T-helper 9 cell (primary cell): ENCODE measurements at regions not wholly inside any gene's neighbourhood (a gene's known extent, or its start where the extent isn't known, plus 50 kb on each side); places are given as distances from the start of the nearest gene placed in this dataset.
"Not testable (repeated sequence)": the region's sequence is repeated elsewhere in the genome, so short reads cannot be mapped to it uniquely, and the experiment has no call there.

Experiments used
- DNase-seq: peaks from one replicate; pipeline ENCODE4 v3.0.0-alpha.2; 2020

GRCh38 chr6:44049989-44050871, 77.0 kb downstream of the MRPL14 start:
- DNase-seq = no peak

- no peak for DNase-seq
These were observed 77.9 kb downstream of the MRPL14 start for GRCh38 chr6:44049163-44049988.

- DNase-seq = no peak
These were observed 79.0 kb downstream of the MRPL14 start for GRCh38 chr6:44048277-44048676.

- DNase-seq = no peak
These were observed 79.5 kb downstream of the MRPL14 start for GRCh38 chr6:44047801-44048200.

- DNase-seq = no peak
These were observed 80.1 kb downstream of the MRPL14 start for GRCh38 chr6:44047179-44047546.

GRCh38 chr6:44046516-44047178, 80.6 kb downstream of the MRPL14 start:
- no peak for DNase-seq

GRCh38 chr6:44045672-44046015, 81.6 kb downstream of the MRPL14 start:
- DNase-seq = no peak

GRCh38 chr6:44044940-44045671, 82.1 kb downstream of the MRPL14 start:
- DNase-seq = no peak

- no peak for DNase-seq
These were observed 83.1 kb downstream of the MRPL14 start for GRCh38 chr6:44044154-44044539.

GRCh38 chr6:44043479-44044153, 83.6 kb downstream of the MRPL14 start:
- no peak for DNase-seq

- DNase-seq = no peak
These were observed 84.2 kb downstream of the MRPL14 start for GRCh38 chr6:44042989-44043478.

- no peak for DNase-seq
These were observed 84.8 kb downstream of the MRPL14 start for GRCh38 chr6:44042261-44042988.

- DNase-seq = no peak
These were observed 85.6 kb downstream of the MRPL14 start for GRCh38 chr6:44041461-44042260.

GRCh38 chr6:44040786-44041185, 86.5 kb downstream of the MRPL14 start:
- no peak for DNase-seq

GRCh38 chr6:44039839-44040350, 87.4 kb downstream of the MRPL14 start:
- DNase-seq = no peak

- DNase-seq = no peak
These were observed 88.0 kb downstream of the MRPL14 start for GRCh38 chr6:44039191-44039719.

- no peak for DNase-seq
These were observed 88.6 kb downstream of the MRPL14 start for GRCh38 chr6:44038543-44039065.

GRCh38 chr6:44037847-44038542, 89.3 kb downstream of the MRPL14 start:
- no peak for DNase-seq

- DNase-seq = not testable (repeated sequence)
These were observed 90.0 kb downstream of the MRPL14 start for GRCh38 chr6:44037276-44037675.
